B cell (primary cell): ENCODE measurements at regions not wholly inside any gene's neighbourhood (a gene's known extent, or its start where the extent isn't known, plus 50 kb on each side); places are given as distances from the start of the nearest gene placed in this dataset.

Source experiments
- CTCF ChIP-seq: fragments of 200-600 bp; IDR thresholded peaks from one replicate; pipeline ENCODE4 v1.8.0; 2022; ENCODE audit warnings: antibody characterized with exemption, mild to moderate bottlenecking
- EZH2 ChIP-seq: IDR thresholded peaks from 2 replicates; pipeline ENCODE4 v1.6.1; 2012; ENCODE audit warnings: borderline replicate concordance, low read depth, mild to moderate bottlenecking, moderate library complexity, low read length; ENCODE audit not compliant: insufficient read depth, poor library complexity, severe bottlenecking

- TF ChIP-seq CTCF (no peak), EZH2 (no peak)
Measured at GRCh38 chr13:106374631-106375030, 160.8 kb downstream of the EFNB2 start.
